GM12878 (cell line): ENCODE measurements at regions not wholly inside any gene's neighbourhood (a gene's known extent, or its start where the extent isn't known, plus 50 kb on each side); places are given as distances from the start of the nearest gene placed in this dataset.

Experiments used
- CHD1 ChIP-seq: IDR thresholded peaks from 2 replicates; pipeline ENCODE4 v1.6.1; 2012; ENCODE audit warnings: low read depth, low read length, improper control_type of control experiment
- CTCF ChIP-seq, 3 experiments: IDR thresholded peaks in 2 of 3; conservative IDR thresholded peaks in 1 of 3; 2 replicates each; pipeline ENCODE4 v1.5.1; 2011; ENCODE audit warnings: low read depth in 3 of 3, low read length in 3 of 3, mild to moderate bottlenecking in 3 of 3, control low read depth in 2 of 3, moderate library complexity in 2 of 3, inconsistent platforms in 1 of 3, mixed read lengths in 1 of 3; ENCODE audit not compliant: control insufficient read depth in 2 of 3, insufficient read depth in 1 of 3; ENCODE audit errors: extremely low read depth in 1 of 3
- POLR2A ChIP-seq: IDR thresholded peaks from 2 replicates; pipeline ENCODE4 v1.6.1; 2011; ENCODE audit warnings: low read depth, mild to moderate bottlenecking, low read length
- POLR2AphosphoS5 ChIP-seq: IDR thresholded peaks from 2 replicates; pipeline ENCODE4 v1.6.1; 2011; ENCODE audit warnings: mild to moderate bottlenecking, low read length, inconsistent platforms
- RELB ChIP-seq: fragments of 450-650 bp; IDR thresholded peaks from 2 replicates; pipeline ENCODE4 v1.6.1; 2017; ENCODE audit warnings: low read depth, mild to moderate bottlenecking, moderate library complexity

GRCh38 chr6:140486450-140487361 lies 1112.3 kb upstream of the CITED2 start:
- TF ChIP-seq CHD1 (no peak), CTCF (IDR thresholded peaks at IDR 0.05 in 2 of 3, conservative IDR thresholded peaks at IDR 0.05 in 1 of 3; ENCODE audit: control insufficient read depth in 2 of 3, extremely low read depth in 1 of 3, insufficient read depth in 1 of 3, low read depth in 3 of 3, low read length in 3 of 3) (no peak), RELB (no peak), POLR2A (no peak), POLR2AphosphoS5 (no peak)
